ENCODE measurements at regions not wholly inside any gene's neighbourhood (a gene's known extent, or its start where the extent isn't known, plus 50 kb on each side); places are given as distances from the start of the nearest gene placed in this dataset.
"Not testable (repeated sequence)": the region's sequence is repeated elsewhere in the genome, so short reads cannot be mapped to it uniquely, and the experiment has no call there.

DNA sequence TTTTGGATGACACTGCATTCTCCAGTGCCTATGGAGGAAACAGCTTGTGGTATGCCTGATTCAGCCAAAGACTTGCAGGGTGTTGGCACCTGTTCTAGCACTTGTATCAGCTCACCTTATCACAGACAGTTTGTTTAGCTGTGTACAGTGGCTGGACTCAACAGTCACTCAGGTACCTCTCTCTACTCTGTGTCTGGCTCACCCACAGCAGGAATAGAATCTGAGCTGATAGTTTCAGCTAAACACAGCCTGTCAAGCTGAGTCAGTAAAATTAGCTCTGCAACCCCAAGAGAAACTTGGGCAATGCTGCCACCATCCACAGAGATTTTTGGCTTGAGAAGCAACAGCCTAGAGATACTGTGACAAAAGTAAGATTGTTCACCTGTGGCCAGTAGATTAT is 101.5 kb downstream of the RBMY1A1 start:
- Histone ChIP-seq H3K4me3 (ENCODE audit: low read depth, low read length, poor library complexity, severe bottlenecking) (no peak overlapping the region), H3K4me1 (ENCODE audit: insufficient read depth, low read length, poor library complexity, severe bottlenecking) (no peaks in the 10 kb centered on the region), H3K4me2 (ENCODE audit: low read length) (no peak overlapping the region), H3K79me2 (ENCODE audit: insufficient read depth, low read depth, low read length) (no peaks in the 10 kb centered on the region), H3K36me3 (ENCODE audit: insufficient read depth, low read length) (no peaks in the 10 kb centered on the region), H4K20me1 (ENCODE audit: insufficient read depth, low read length) (no peaks in the 10 kb centered on the region), H2AFZ (ENCODE audit: low read length) (no peak overlapping the region), H3K9me3 (ENCODE audit: low read length) (no peaks in the 10 kb centered on the region), H3K27ac (ENCODE audit: low read depth, low read length, poor library complexity, severe bottlenecking) (no peak overlapping the region), H3K9me2 (ENCODE audit: insufficient read depth, low read length) (no peaks in the 10 kb centered on the region)
- no TSS peak for BruUV-seq (replicated peaks)
- intact Hi-C loops (cut with micrococcal nuclease; ENCODE audit: unreplicated experiment), result no loop called here
- POLR2A ChIA-PET, result no interaction called here
- no peak for DNase-seq (ENCODE audit: low spot score)
- TF ChIP-seq, protein P1, sequence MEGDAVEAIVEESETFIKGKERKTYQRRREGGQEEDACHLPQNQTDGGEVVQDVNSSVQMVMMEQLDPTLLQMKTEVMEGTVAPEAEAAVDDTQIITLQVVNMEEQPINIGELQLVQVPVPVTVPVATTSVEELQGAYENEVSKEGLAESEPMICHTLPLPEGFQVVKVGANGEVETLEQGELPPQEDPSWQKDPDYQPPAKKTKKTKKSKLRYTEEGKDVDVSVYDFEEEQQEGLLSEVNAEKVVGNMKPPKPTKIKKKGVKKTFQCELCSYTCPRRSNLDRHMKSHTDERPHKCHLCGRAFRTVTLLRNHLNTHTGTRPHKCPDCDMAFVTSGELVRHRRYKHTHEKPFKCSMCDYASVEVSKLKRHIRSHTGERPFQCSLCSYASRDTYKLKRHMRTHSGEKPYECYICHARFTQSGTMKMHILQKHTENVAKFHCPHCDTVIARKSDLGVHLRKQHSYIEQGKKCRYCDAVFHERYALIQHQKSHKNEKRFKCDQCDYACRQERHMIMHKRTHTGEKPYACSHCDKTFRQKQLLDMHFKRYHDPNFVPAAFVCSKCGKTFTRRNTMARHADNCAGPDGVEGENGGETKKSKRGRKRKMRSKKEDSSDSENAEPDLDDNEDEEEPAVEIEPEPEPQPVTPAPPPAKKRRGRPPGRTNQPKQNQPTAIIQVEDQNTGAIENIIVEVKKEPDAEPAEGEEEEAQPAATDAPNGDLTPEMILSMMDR (conservative IDR thresholded peaks at IDR 0.05; ENCODE audit: low read length), result no peak
- no peak for TF ChIP-seq EZH2phosphoT487 (IDR thresholded peaks at IDR 0.05; ENCODE audit: borderline replicate concordance, low read depth, low read length)
- CTCF ChIA-PET (ENCODE audit: unreplicated experiment), result no interaction called here

GRCh38 chrY:21650496-21650895 is 115.8 kb downstream of the RBMY1A1 start:
- intact Hi-C loops (cut with micrococcal nuclease; ENCODE audit: unreplicated experiment), result no loop called here
- Histone ChIP-seq H3K4me3 (ENCODE audit: low read depth, low read length, poor library complexity, severe bottlenecking) (no peak overlapping the region), H4K20me1 (ENCODE audit: insufficient read depth, low read length) (no peaks in the 10 kb centered on the region), H3K9me2 (ENCODE audit: insufficient read depth, low read length) (no peaks in the 10 kb centered on the region), H3K36me3 (ENCODE audit: insufficient read depth, low read length) (no peaks in the 10 kb centered on the region), H3K4me2 (ENCODE audit: low read length) (no peak overlapping the region), H3K4me1 (ENCODE audit: insufficient read depth, low read length, poor library complexity, severe bottlenecking) (no peaks in the 10 kb centered on the region), H3K79me2 (ENCODE audit: insufficient read depth, low read depth, low read length) (no peaks in the 10 kb centered on the region), H3K27ac (ENCODE audit: low read depth, low read length, poor library complexity, severe bottlenecking) (no peak overlapping the region), H3K9me3 (ENCODE audit: low read length) (no peaks in the 10 kb centered on the region), H2AFZ (ENCODE audit: low read length) (no peak overlapping the region)
- no peak for DNase-seq (ENCODE audit: low spot score)
- CTCF ChIA-PET (ENCODE audit: unreplicated experiment), result no interaction called here
- no TSS peak for BruUV-seq (replicated peaks)
- POLR2A ChIA-PET, result no interaction called here
- TF ChIP-seq EZH2phosphoT487 (IDR thresholded peaks at IDR 0.05; ENCODE audit: borderline replicate concordance, low read depth, low read length), result no peak
- TF ChIP-seq, protein P1 (conservative IDR thresholded peaks at IDR 0.05; ENCODE audit: low read length), result no peak

GRCh38 chrY:21659057-21659456 is 124.4 kb downstream of the RBMY1A1 start:
- H3K79me2 ChIP-seq (ENCODE audit: insufficient read depth, low read depth, low read length); H3K27ac ChIP-seq (ENCODE audit: low read depth, low read length, poor library complexity, severe bottlenecking); H3K9me2 ChIP-seq (ENCODE audit: insufficient read depth, low read length); H3K36me3 ChIP-seq (ENCODE audit: insufficient read depth, low read length); H3K4me2 ChIP-seq (ENCODE audit: low read length); CTCF ChIA-PET (ENCODE audit: unreplicated experiment); intact Hi-C loops (cut with micrococcal nuclease; ENCODE audit: unreplicated experiment); DNase-seq (ENCODE audit: low spot score); H4K20me1 ChIP-seq (ENCODE audit: insufficient read depth, low read length); H3K9me3 ChIP-seq (ENCODE audit: low read length); H3K4me1 ChIP-seq (ENCODE audit: insufficient read depth, low read length, poor library complexity, severe bottlenecking); H2AFZ ChIP-seq (ENCODE audit: low read length); H3K4me3 ChIP-seq (ENCODE audit: low read depth, low read length, poor library complexity, severe bottlenecking); BruUV-seq (replicated peaks); POLR2A ChIA-PET: not testable (repeated sequence)

DNA sequence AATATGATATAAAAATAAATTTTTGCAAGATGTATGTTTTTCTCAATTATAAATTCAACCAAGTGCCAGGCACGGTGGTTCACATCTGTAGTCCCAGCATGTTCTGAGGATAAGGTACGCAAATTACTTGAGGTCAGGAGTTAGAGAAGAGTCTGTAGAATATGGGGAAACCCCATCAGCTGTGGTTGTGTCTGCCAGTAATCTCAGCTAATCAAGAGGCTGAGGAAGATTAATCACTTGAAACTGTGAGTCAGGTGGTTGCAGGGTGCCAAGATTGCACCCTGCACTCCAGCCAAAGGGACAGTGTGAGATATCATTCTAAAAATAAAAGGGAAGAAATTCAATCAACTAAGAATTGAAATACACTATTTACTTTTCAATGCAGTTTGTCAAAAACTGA is 144.9 kb downstream of the RBMY1A1 start:
- H3K4me2 ChIP-seq (ENCODE audit: low read length); DNase-seq (ENCODE audit: low spot score); H3K9me2 ChIP-seq (ENCODE audit: insufficient read depth, low read length); H3K36me3 ChIP-seq (ENCODE audit: insufficient read depth, low read length); H3K27ac ChIP-seq (ENCODE audit: low read depth, low read length, poor library complexity, severe bottlenecking); CTCF ChIA-PET (ENCODE audit: unreplicated experiment); H3K4me3 ChIP-seq (ENCODE audit: low read depth, low read length, poor library complexity, severe bottlenecking); H2AFZ ChIP-seq (ENCODE audit: low read length); intact Hi-C loops (cut with micrococcal nuclease; ENCODE audit: unreplicated experiment); H4K20me1 ChIP-seq (ENCODE audit: insufficient read depth, low read length); POLR2A ChIA-PET; BruUV-seq (replicated peaks); H3K79me2 ChIP-seq (ENCODE audit: insufficient read depth, low read depth, low read length); H3K9me3 ChIP-seq (ENCODE audit: low read length); H3K4me1 ChIP-seq (ENCODE audit: insufficient read depth, low read length, poor library complexity, severe bottlenecking): not testable (repeated sequence)

DNA sequence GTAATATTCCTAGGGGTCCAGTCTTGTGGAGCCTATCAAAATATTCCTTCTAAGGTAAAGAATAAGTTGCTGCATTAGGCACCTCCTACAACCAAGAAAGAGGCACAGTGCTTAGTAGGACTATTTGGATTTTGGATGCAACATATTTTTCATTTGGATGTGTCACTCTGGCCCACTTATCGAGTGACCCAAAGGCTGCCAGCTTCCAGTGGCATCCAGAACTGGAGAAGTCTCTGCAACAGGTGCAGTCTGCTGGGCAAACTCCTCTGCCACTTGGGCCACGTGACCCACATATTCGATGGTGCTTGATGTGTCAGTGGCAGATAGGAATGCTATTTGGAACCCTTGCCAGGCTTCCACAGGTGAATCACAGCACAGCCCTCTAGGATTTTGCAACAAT is 151.7 kb downstream of the RBMY1A1 start:
- H3K9me2 ChIP-seq (ENCODE audit: insufficient read depth, low read length); H3K9me3 ChIP-seq (ENCODE audit: low read length); BruUV-seq (replicated peaks); CTCF ChIA-PET (ENCODE audit: unreplicated experiment); H4K20me1 ChIP-seq (ENCODE audit: insufficient read depth, low read length); H2AFZ ChIP-seq (ENCODE audit: low read length); H3K4me2 ChIP-seq (ENCODE audit: low read length); POLR2A ChIA-PET; H3K79me2 ChIP-seq (ENCODE audit: insufficient read depth, low read depth, low read length); H3K27ac ChIP-seq (ENCODE audit: low read depth, low read length, poor library complexity, severe bottlenecking); H3K4me3 ChIP-seq (ENCODE audit: low read depth, low read length, poor library complexity, severe bottlenecking); H3K36me3 ChIP-seq (ENCODE audit: insufficient read depth, low read length); intact Hi-C loops (cut with micrococcal nuclease; ENCODE audit: unreplicated experiment); DNase-seq (ENCODE audit: low spot score); H3K4me1 ChIP-seq (ENCODE audit: insufficient read depth, low read length, poor library complexity, severe bottlenecking): not testable (repeated sequence)
